CD4-positive, alpha-beta T cell (primary cell): ENCODE measurements at regions not wholly inside any gene's neighbourhood (a gene's known extent, or its start where the extent isn't known, plus 50 kb on each side); places are given as distances from the start of the nearest gene placed in this dataset.

Source experiments
- ATAC-seq: fragments of 200-7000 bp; cut with Tn5 transposase; one replicate; pipeline ENCODE4 v1.10.0; 2022; ENCODE audit warnings: mild to moderate bottlenecking; ENCODE audit not compliant: poor library complexity
- CTCF ChIA-PET: fragments of 350-600 bp; sonication (Branson Sonifier 250); formaldehyde crosslinking; loops from one replicate; lab custom pipeline; 2021; ENCODE audit warnings: antibody characterized with exemption, inconsistent platforms; lab: Charles Lee
- POLR2A ChIA-PET: fragments of 350-600 bp; sonication (Branson Sonifier 250); formaldehyde crosslinking; loops from one replicate; lab custom pipeline; 2021; ENCODE audit warnings: antibody characterized with exemption, inconsistent platforms; lab: Charles Lee
- DNase-seq, 14 experiments: peaks; one replicate each; pipeline ENCODE4 v3.0.0-alpha.2; 2013 to 2020; ENCODE audit warnings: mixed read lengths in 2 of 14
- H3K27ac ChIP-seq, 2 donors: one replicate each; pipeline versions ENCODE4 v1.5.1 to v1.7.0; 2013; ENCODE audit warnings: low read length in 2 of 2, low read depth in 1 of 2, mild to moderate bottlenecking in 1 of 2
- H3K27me3 ChIP-seq, 2 experiments: 1 replicate in 1 of 2; 2 replicates in 1 of 2; pipeline versions ENCODE4 v1.6.1 to v1.7.0; 2013; ENCODE audit warnings: low read length in 2 of 2, control low read depth in 1 of 2, mild to moderate bottlenecking in 1 of 2, moderate library complexity in 1 of 2; ENCODE audit not compliant: insufficient read depth in 2 of 2, control insufficient read depth in 1 of 2
- H3K36me3 ChIP-seq: one replicate; pipeline ENCODE4 v1.6.1; 2013; ENCODE audit warnings: low read length, control low read depth; ENCODE audit not compliant: insufficient read depth
- H3K4me1 ChIP-seq: one replicate; pipeline ENCODE4 v1.6.1; 2013; ENCODE audit warnings: low read length, control low read depth; ENCODE audit not compliant: insufficient read depth
- H3K4me3 ChIP-seq: one replicate; pipeline ENCODE4 v1.5.1; 2013; ENCODE audit warnings: mild to moderate bottlenecking, low read length, moderate library complexity
- H3K9me3 ChIP-seq, 2 experiments: 1 replicate in 1 of 2; 2 replicates in 1 of 2; pipeline versions ENCODE4 v1.6.1 to v1.7.0; 2013; ENCODE audit warnings: low read length in 2 of 2, mild to moderate bottlenecking in 2 of 2, control low read depth in 1 of 2, moderate library complexity in 1 of 2; ENCODE audit not compliant: control insufficient read depth in 1 of 2, insufficient read depth in 1 of 2
- H3K27ac Mint-ChIP-seq: one replicate; pipeline ENCODE4 v1.8.0; 2020; ENCODE audit warnings: mixed read lengths
- H3K27me3 Mint-ChIP-seq: one replicate; pipeline ENCODE4 v1.8.0; 2021; ENCODE audit warnings: mixed read lengths
- H3K36me3 Mint-ChIP-seq: one replicate; pipeline ENCODE4 v1.8.0; 2021; ENCODE audit warnings: low read depth, mixed read lengths
- H3K4me1 Mint-ChIP-seq: one replicate; pipeline ENCODE4 v1.8.0; 2021; ENCODE audit warnings: low read depth, mixed read lengths
- H3K4me3 Mint-ChIP-seq: one replicate; pipeline ENCODE4 v1.8.0; 2020; ENCODE audit warnings: mild to moderate bottlenecking, mixed read lengths
- H3K9me3 Mint-ChIP-seq: one replicate; pipeline ENCODE4 v1.8.0; 2020; ENCODE audit warnings: mixed read lengths
- CTCF ChIP-seq: fragments of 200-600 bp; IDR thresholded peaks from one replicate; pipeline ENCODE4 v1.8.0; 2022; ENCODE audit warnings: antibody characterized with exemption, mild to moderate bottlenecking
- intact Hi-C, 2 experiments: fragments of 100-400 bp; cut with DNase I in 1 of 2; cut with micrococcal nuclease in 1 of 2; formaldehyde crosslinking; loops; one replicate each; pipeline versions ENCODE4 v1.15.1 to v1.9.0; 2023 to 2025; cut with DNase I, micrococcal nuclease

DNA sequence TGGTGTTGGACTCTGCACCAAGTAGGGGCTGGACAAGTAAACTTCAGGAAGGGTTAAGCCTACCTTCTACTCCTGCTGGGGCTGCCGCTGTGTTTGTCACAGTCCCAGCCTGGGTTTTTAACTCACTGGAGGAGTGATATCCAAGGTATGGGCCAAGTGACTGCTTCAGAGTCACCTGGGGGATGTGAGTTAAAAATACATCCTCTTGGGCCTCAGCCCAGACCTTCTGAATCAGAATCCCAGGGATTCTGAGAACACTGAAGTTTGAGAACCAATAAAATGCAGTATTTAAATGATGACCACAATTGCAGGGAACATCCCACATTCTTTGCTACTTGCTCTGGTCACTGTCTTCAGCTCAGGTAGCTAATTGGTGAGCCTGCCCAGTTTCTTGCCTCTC lies 95.1 kb upstream of the DNAH5 start:
- intact Hi-C loops = no loop called here
- peaks cover 54% of the 10 kb centered on the region for H3K27me3 Mint-ChIP-seq
- Histone ChIP-seq H3K27me3 (no peaks in the 10 kb centered on the region), H3K36me3 (no peaks in the 10 kb centered on the region), H3K4me3 (no peak overlapping the region), H3K27ac (no peak overlapping the region), H3K9me3 (peaks cover 0 to 15% of the 10 kb centered on the region in 2 experiments), H3K4me1 (no peaks in the 10 kb centered on the region)
- POLR2A ChIA-PET = no interaction called here
- CTCF ChIA-PET = no interaction called here
- ATAC-seq (no peak), DNase-seq (no peak)
- no peak overlapping the region for H3K4me3 Mint-ChIP-seq
- no peak overlapping the region for H3K27ac Mint-ChIP-seq
- H3K4me1 Mint-ChIP-seq = peaks cover 14% of the 10 kb centered on the region
- TF ChIP-seq CTCF = no peak
- no peaks in the 10 kb centered on the region for H3K9me3 Mint-ChIP-seq
- H3K36me3 Mint-ChIP-seq = no peaks in the 10 kb centered on the region

GRCh38 chr5:14039063-14039462 lies 94.6 kb upstream of the DNAH5 start:
- H3K36me3 Mint-ChIP-seq = no peaks in the 10 kb centered on the region
- ATAC-seq (no peak), DNase-seq (no peak)
- ChIA-PET CTCF (no interaction called here), POLR2A (no interaction called here)
- TF ChIP-seq CTCF = no peak
- Histone ChIP-seq H3K27me3 (no peaks in the 10 kb centered on the region), H3K4me3 (no peak overlapping the region), H3K36me3 (no peaks in the 10 kb centered on the region), H3K9me3 (peaks cover 0 to 15% of the 10 kb centered on the region in 2 experiments), H3K4me1 (no peaks in the 10 kb centered on the region), H3K27ac (no peak overlapping the region)
- no peaks in the 10 kb centered on the region for H3K9me3 Mint-ChIP-seq
- peaks cover 14% of the 10 kb centered on the region for H3K4me1 Mint-ChIP-seq
- intact Hi-C loops = no loop called here
- no peak overlapping the region for H3K4me3 Mint-ChIP-seq
- H3K27me3 Mint-ChIP-seq = peaks cover 58% of the 10 kb centered on the region
- no peak overlapping the region for H3K27ac Mint-ChIP-seq

- no peak overlapping the region for H3K27ac ChIP-seq
- ChIA-PET CTCF (no interaction called here), POLR2A (no interaction called here)
- DNase-seq (no peak), ATAC-seq (no peak)
- H3K27me3 ChIP-seq = no peaks in the 10 kb centered on the region
- TF ChIP-seq CTCF = no peak
- Mint-ChIP-seq H3K27ac (no peak overlapping the region), H3K9me3 (no peaks in the 10 kb centered on the region), H3K36me3 (no peaks in the 10 kb centered on the region), H3K4me3 (no peak overlapping the region), H3K27me3 (peaks cover 62% of the 10 kb centered on the region), H3K4me1 (peaks cover 14% of the 10 kb centered on the region)
- H3K4me1 ChIP-seq = no peaks in the 10 kb centered on the region
- no peak overlapping the region for H3K4me3 ChIP-seq
- intact Hi-C loops = no loop called here
- peaks cover 0 to 15% of the 10 kb centered on the region in 2 experiments for H3K9me3 ChIP-seq
- H3K36me3 ChIP-seq = no peaks in the 10 kb centered on the region
These were observed 94.0 kb upstream of the DNAH5 start for GRCh38 chr5:14038341-14038959.
